Ovary (tissue), 3 donors: ENCODE measurements at regions not wholly inside any gene's neighbourhood (a gene's known extent, or its start where the extent isn't known, plus 50 kb on each side); places are given as distances from the start of the nearest gene placed in this dataset.

Experiments
- CTCF ChIP-seq, 3 donors: fragments of 450-650 bp in 2 of 3; fragments of 200-600 bp in 1 of 3; IDR thresholded peaks; one replicate each; pipeline versions ENCODE4 v1.5.1 to v1.8.0; 2016 to 2022; ENCODE audit warnings: antibody characterized with exemption in 3 of 3, mild to moderate bottlenecking in 1 of 3
- POLR2A ChIP-seq: fragments of 450-650 bp; IDR thresholded peaks from one replicate; pipeline ENCODE4 v1.6.1; 2017; ENCODE audit warnings: antibody characterized with exemption, mild to moderate bottlenecking, moderate library complexity
- donor health status: DM: no; HTN: no; CAD: no.

GRCh38 chr18:30211112-30211511, 831.4 kb downstream of the DSC3 start:
- TF ChIP-seq CTCF (IDR thresholded peaks at IDR 0.05) (no peak), POLR2A (no peak)
